Stomach (tissue), 4 donors: ENCODE measurements at regions not wholly inside any gene's neighbourhood (a gene's known extent, or its start where the extent isn't known, plus 50 kb on each side); places are given as distances from the start of the nearest gene placed in this dataset.

Experiments
- CTCF ChIP-seq, 7 experiments: fragments of 450-650 bp in 4 of 7; fragments of 200-600 bp in 3 of 7; sonication (generic) in 3 of 7; IDR thresholded peaks; one replicate each; pipeline ENCODE4 v1.5.1; 2016 to 2019; ENCODE audit warnings: antibody characterized with exemption in 7 of 7, control low read depth in 2 of 7, mild to moderate bottlenecking in 1 of 7
- EP300 ChIP-seq: sonication (generic); formaldehyde crosslinking; IDR thresholded peaks from one replicate; pipeline ENCODE4 v1.6.1; 2017; ENCODE audit warnings: antibody characterized with exemption

- no peak for TF ChIP-seq EP300
- TF ChIP-seq CTCF (IDR thresholded peaks at IDR 0.05): no peak
These were observed 95.1 kb downstream of the MAD2L1 start for GRCh38 chr4:119971431-119972084.
